Activated B cell treated with CpG ODN at 0.5 μM for 24 hours (primary cell): ENCODE measurements at regions not wholly inside any gene's neighbourhood (a gene's known extent, or its start where the extent isn't known, plus 50 kb on each side); places are given as distances from the start of the nearest gene placed in this dataset.

ENCODE experiments used
- ATAC-seq: fragments of 200-7000 bp; cut with Tn5 transposase; one replicate; pipeline ENCODE4 v1.10.0; 2021; ENCODE audit warnings: low read depth, mild to moderate bottlenecking, moderate library complexity
- CTCF ChIA-PET: fragments of 350-600 bp; sonication (Branson Sonifier 250); formaldehyde crosslinking; loops from one replicate; lab custom pipeline; 2021; ENCODE audit warnings: antibody characterized with exemption; lab: Charles Lee
- POLR2A ChIA-PET: fragments of 350-600 bp; sonication (Branson Sonifier 250); formaldehyde crosslinking; loops from one replicate; lab custom pipeline; 2021; ENCODE audit warnings: antibody characterized with exemption; lab: Charles Lee
- DNase-seq: peaks from one replicate; pipeline ENCODE4 v3.0.0; 2022
- H3K27ac Mint-ChIP-seq: one replicate; pipeline ENCODE4 v1.8.0; 2020; ENCODE audit warnings: mixed read lengths
- H3K27me3 Mint-ChIP-seq: one replicate; pipeline ENCODE4 v1.8.0; 2021; ENCODE audit warnings: mixed read lengths
- H3K36me3 Mint-ChIP-seq: one replicate; pipeline ENCODE4 v1.8.0; 2021; ENCODE audit warnings: low read depth, mixed read lengths
- H3K4me1 Mint-ChIP-seq: one replicate; pipeline ENCODE4 v1.8.0; 2021; ENCODE audit warnings: mixed read lengths
- H3K4me3 Mint-ChIP-seq: one replicate; pipeline ENCODE4 v1.8.0; 2020; ENCODE audit warnings: mild to moderate bottlenecking, mixed read lengths
- H3K9me3 Mint-ChIP-seq: one replicate; pipeline ENCODE4 v1.8.0; 2020; ENCODE audit warnings: mixed read lengths
- intact Hi-C: fragments of 100-400 bp; cut with micrococcal nuclease; formaldehyde crosslinking; loops from one replicate; pipeline ENCODE4 v1.15.1; 2024
- TF ChIP-seq, protein P1 (sequence below): fragments of 200-600 bp; IDR thresholded peaks from one replicate; pipeline ENCODE4 v1.8.0; 2022; ENCODE audit warnings: antibody characterized with exemption, mild to moderate bottlenecking

DNA sequence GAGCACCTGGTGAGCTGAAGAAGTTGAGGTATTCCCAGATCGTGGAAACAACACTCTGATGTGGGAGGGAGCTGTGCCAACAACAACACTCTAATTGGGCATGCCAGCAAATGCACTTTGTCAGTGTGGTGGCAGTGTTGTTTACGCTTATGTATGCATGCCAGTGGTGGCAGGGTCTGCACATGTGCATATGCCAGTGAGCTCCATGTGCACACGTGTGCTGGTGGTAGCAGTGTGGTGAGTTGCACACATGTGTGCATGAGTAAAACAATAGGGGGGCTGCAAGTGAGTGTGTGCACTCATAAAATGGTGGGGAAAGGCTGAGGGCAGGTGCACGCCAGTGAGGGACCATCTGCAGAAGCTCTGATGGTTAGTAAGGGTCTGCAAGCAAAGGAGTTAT, 134.2 kb downstream of the DMRTA1 start:
- TF ChIP-seq, protein P1, sequence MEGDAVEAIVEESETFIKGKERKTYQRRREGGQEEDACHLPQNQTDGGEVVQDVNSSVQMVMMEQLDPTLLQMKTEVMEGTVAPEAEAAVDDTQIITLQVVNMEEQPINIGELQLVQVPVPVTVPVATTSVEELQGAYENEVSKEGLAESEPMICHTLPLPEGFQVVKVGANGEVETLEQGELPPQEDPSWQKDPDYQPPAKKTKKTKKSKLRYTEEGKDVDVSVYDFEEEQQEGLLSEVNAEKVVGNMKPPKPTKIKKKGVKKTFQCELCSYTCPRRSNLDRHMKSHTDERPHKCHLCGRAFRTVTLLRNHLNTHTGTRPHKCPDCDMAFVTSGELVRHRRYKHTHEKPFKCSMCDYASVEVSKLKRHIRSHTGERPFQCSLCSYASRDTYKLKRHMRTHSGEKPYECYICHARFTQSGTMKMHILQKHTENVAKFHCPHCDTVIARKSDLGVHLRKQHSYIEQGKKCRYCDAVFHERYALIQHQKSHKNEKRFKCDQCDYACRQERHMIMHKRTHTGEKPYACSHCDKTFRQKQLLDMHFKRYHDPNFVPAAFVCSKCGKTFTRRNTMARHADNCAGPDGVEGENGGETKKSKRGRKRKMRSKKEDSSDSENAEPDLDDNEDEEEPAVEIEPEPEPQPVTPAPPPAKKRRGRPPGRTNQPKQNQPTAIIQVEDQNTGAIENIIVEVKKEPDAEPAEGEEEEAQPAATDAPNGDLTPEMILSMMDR = no peak
- POLR2A ChIA-PET = no interaction called here
- no peak for ATAC-seq

DNA sequence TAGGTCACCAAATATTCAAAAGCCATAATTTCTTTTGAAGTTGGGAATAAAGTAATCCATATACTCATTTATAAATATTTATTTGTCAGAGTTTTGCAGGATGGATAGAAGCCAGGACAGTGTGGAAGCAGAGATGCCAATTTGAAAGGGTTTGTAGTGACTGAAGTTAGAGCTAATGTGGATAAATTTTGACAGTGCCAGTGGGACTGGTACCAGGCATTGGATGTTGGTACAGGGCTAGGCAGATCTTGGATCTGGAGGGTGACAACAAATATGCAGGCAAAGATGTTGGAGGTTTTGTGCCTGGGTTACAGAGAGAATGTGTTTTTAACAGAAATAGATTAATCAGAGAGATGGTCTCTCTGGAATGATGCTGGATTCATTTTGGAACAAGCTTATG, 135.6 kb downstream of the DMRTA1 start:
- CTCF ChIA-PET = no interaction called here
- ATAC-seq = no peak
- peaks cover 6% of the 10 kb centered on the region for H3K9me3 Mint-ChIP-seq
- POLR2A ChIA-PET = no interaction called here
- no peaks in the 10 kb centered on the region for H3K27me3 Mint-ChIP-seq
- H3K27ac Mint-ChIP-seq = no peak overlapping the region
- H3K4me3 Mint-ChIP-seq = no peak overlapping the region
- intact Hi-C loops = no loop called here
- TF ChIP-seq, protein P1 = no peak
- DNase-seq = no peak
- H3K4me1 Mint-ChIP-seq = no peaks in the 10 kb centered on the region
- H3K36me3 Mint-ChIP-seq = no peaks in the 10 kb centered on the region

More for the DNA sequence above, 134.2 kb downstream of the DMRTA1 start:
- no peak overlapping the region for H3K4me3 Mint-ChIP-seq
- H3K27me3 Mint-ChIP-seq = no peaks in the 10 kb centered on the region
- H3K9me3 Mint-ChIP-seq = peaks cover 8% of the 10 kb centered on the region
- CTCF ChIA-PET = no interaction called here
- H3K36me3 Mint-ChIP-seq = no peaks in the 10 kb centered on the region
- intact Hi-C loops = no loop called here
- no peak overlapping the region for H3K27ac Mint-ChIP-seq
- no peak for DNase-seq
- no peaks in the 10 kb centered on the region for H3K4me1 Mint-ChIP-seq

DNA sequence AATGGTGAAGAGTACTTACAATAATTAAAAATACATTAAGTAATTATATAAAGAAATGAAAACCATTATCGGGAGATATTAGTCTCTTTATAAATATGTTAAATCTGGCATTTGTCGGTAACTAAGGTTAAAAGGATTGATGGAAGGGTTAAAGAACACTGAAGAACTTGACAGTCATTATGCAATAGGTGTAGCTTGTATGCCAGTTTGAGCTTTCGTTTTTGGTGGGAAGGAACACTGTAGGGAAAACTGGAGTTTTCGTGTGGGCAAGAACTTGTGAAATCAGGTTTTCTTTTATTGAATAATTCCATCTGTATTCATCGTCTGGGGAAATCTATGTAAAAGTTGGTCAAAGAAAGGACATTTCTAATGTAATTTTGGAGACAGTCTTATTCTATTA, 142.3 kb downstream of the DMRTA1 start:
- no peaks in the 10 kb centered on the region for H3K9me3 Mint-ChIP-seq
- POLR2A ChIA-PET = no interaction called here
- no peak for DNase-seq
- CTCF ChIA-PET = no interaction called here
- no peaks in the 10 kb centered on the region for H3K4me1 Mint-ChIP-seq
- no peak overlapping the region for H3K4me3 Mint-ChIP-seq
- H3K27me3 Mint-ChIP-seq = no peaks in the 10 kb centered on the region
- no peaks in the 10 kb centered on the region for H3K36me3 Mint-ChIP-seq
- no peak for ATAC-seq
- H3K27ac Mint-ChIP-seq = no peak overlapping the region
- intact Hi-C loops = no loop called here
- TF ChIP-seq, protein P1 = no peak

DNA sequence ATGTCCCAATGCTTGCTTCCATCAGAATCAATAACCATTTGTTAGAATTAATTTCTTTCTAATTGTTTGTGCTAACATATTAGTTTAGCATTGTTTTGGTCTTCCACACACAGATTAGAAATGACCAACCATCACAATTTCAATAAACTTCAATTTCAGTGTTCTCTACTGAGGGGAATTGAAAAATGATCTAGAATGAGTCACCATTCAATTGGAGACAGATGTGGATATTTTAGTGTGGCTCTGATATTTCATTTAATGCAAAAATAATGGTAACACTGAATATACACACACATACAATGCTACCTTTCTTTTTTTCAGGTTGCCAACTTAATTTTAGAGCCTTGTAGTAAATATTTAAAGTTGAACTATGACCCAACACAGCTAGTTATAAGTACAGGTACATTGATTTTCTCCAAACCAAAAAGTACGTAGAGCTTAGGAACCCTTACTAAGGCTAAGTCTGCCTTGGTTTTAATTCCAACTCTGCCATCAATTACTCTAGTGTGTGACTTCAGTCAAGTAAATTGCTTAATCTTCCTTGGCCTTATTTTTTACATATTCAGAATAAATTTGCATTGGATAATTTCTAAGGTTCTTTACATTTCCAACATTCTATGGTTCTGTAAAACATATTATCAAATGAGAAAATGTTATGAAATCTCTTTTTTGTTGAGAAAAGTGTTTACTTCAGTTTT, 143.9 kb downstream of the DMRTA1 start:
- no peak for ATAC-seq
- Mint-ChIP-seq H3K9me3 (no peaks in the 10 kb centered on the region), H3K36me3 (no peaks in the 10 kb centered on the region), H3K27ac (no peak overlapping the region), H3K4me1 (no peaks in the 10 kb centered on the region), H3K27me3 (no peaks in the 10 kb centered on the region), H3K4me3 (no peak overlapping the region)
- intact Hi-C loops = no loop called here
- POLR2A ChIA-PET = no interaction called here
- TF ChIP-seq, protein P1 = no peak
- no peak for DNase-seq
- CTCF ChIA-PET = no interaction called here

DNA sequence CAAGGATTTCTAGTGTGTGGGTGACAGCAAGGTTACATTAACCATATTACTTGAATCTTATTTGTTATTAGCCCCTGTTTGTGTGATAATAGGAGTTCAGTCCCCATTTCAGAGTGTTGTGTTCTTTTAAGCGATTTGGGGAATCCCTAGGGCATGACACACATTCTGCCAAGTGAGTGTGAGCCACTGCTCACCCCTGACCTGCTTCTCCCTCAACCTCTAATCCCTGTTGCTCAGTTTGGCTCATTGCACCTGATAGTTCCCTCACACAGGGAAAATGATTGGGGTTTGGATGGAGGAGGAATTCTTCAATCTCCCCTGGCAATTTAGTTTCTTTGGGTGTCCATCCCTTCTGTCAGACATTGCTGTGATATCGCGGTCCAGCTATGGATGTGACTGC, 149.2 kb downstream of the DMRTA1 start:
- TF ChIP-seq, protein P1 = no peak
- H3K4me3 Mint-ChIP-seq = no peak overlapping the region
- ChIA-PET POLR2A (no interaction called here), CTCF (no interaction called here)
- no peaks in the 10 kb centered on the region for H3K4me1 Mint-ChIP-seq
- H3K36me3 Mint-ChIP-seq = no peaks in the 10 kb centered on the region
- no peak overlapping the region for H3K27ac Mint-ChIP-seq
- H3K9me3 Mint-ChIP-seq = no peaks in the 10 kb centered on the region
- no peaks in the 10 kb centered on the region for H3K27me3 Mint-ChIP-seq
- no peak for DNase-seq
- intact Hi-C loops = no loop called here
- no peak for ATAC-seq
